ENCODE measurements at regions not wholly inside any gene's neighbourhood (a gene's known extent, or its start where the extent isn't known, plus 50 kb on each side); places are given as distances from the start of the nearest gene placed in this dataset.

GRCh38 chr4:124890522-124890921 lies 178.0 kb upstream of the ANKRD50 start:
- Mint-ChIP-seq H3K27ac (no peak overlapping the region), H3K36me3 (no peaks in the 10 kb centered on the region), H3K9me3 (peaks cover 0 to 8% (median 0%) of the 10 kb centered on the region in 7 donors), H3K27me3 (ENCODE audit: low read depth in 3 of 3) (no peaks in the 10 kb centered on the region), H3K4me1 (no peaks in the 10 kb centered on the region), H3K4me3 (no peak overlapping the region)
- Histone ChIP-seq H3K9ac (ENCODE audit: insufficient read depth, low read length, poor library complexity, severe bottlenecking) (no peak overlapping the region), H3K36me3 (replicated peaks in 1 of 2; ENCODE audit: control insufficient read depth in 1 of 2, insufficient read depth in 2 of 2, low read length in 2 of 2) (no peaks in the 10 kb centered on the region), H3K27me3 (ENCODE audit: control insufficient read depth in 2 of 2, insufficient read depth in 2 of 2, low read length in 2 of 2) (no peaks in the 10 kb centered on the region), H3K9me3 (replicated peaks in 1 of 2; ENCODE audit: control insufficient read depth in 1 of 2, insufficient read depth in 1 of 2, low read length in 2 of 2) (peaks cover 5 to 15% of the 10 kb centered on the region in 2 donors), H3K79me2 (ENCODE audit: insufficient read depth, low read length) (no peaks in the 10 kb centered on the region), H4K20me1 (ENCODE audit: insufficient read depth, low read length) (no peaks in the 10 kb centered on the region), H3K27ac (ENCODE audit: low read depth in 1 of 2, low read length in 2 of 2) (no peak overlapping the region), H3K4me1 (ENCODE audit: control insufficient read depth in 1 of 2, insufficient read depth in 2 of 2, low read length in 2 of 2) (no peaks in the 10 kb centered on the region), H3K4me3 (replicated peaks in 1 of 3; ENCODE audit: low read depth in 2 of 3, low read length in 3 of 3) (no peak overlapping the region), H2AFZ (ENCODE audit: insufficient read depth, low read depth, low read length, poor library complexity, severe bottlenecking) (no peak overlapping the region), H3K4me2 (replicated peaks; ENCODE audit: extremely low read depth, low read length, poor library complexity, severe bottlenecking) (no peak overlapping the region)
- TF ChIP-seq CTCF (IDR thresholded peaks at IDR 0.05), result no peak
- intact Hi-C loops (cut with micrococcal nuclease), result no loop called here
- no CpG with 5 or more reads among the region's 3 CpGs for WGBS (ENCODE audit: insufficient coverage)
- DNase-seq, result no peak

- DNase-seq, result no peak
- Histone ChIP-seq H3K9ac (ENCODE audit: insufficient read depth, low read length, poor library complexity, severe bottlenecking) (no peak overlapping the region), H3K36me3 (replicated peaks in 1 of 2; ENCODE audit: control insufficient read depth in 1 of 2, insufficient read depth in 2 of 2, low read length in 2 of 2) (no peaks in the 10 kb centered on the region), H3K4me3 (replicated peaks in 1 of 3; ENCODE audit: low read depth in 2 of 3, low read length in 3 of 3) (no peak overlapping the region), H3K27me3 (ENCODE audit: control insufficient read depth in 2 of 2, insufficient read depth in 2 of 2, low read length in 2 of 2) (no peaks in the 10 kb centered on the region), H3K9me3 (replicated peaks in 1 of 2; ENCODE audit: control insufficient read depth in 1 of 2, insufficient read depth in 1 of 2, low read length in 2 of 2) (peaks cover 0 to 5% of the 10 kb centered on the region in 2 donors), H3K79me2 (ENCODE audit: insufficient read depth, low read length) (no peaks in the 10 kb centered on the region), H3K4me2 (replicated peaks; ENCODE audit: extremely low read depth, low read length, poor library complexity, severe bottlenecking) (no peak overlapping the region), H3K4me1 (ENCODE audit: control insufficient read depth in 1 of 2, insufficient read depth in 2 of 2, low read length in 2 of 2) (no peaks in the 10 kb centered on the region), H2AFZ (ENCODE audit: insufficient read depth, low read depth, low read length, poor library complexity, severe bottlenecking) (no peak overlapping the region), H4K20me1 (ENCODE audit: insufficient read depth, low read length) (no peaks in the 10 kb centered on the region), H3K27ac (ENCODE audit: low read depth in 1 of 2, low read length in 2 of 2) (no peak overlapping the region)
- Mint-ChIP-seq H3K27ac (no peak overlapping the region), H3K9me3 (peaks cover 0 to 8% (median 0%) of the 10 kb centered on the region in 7 donors), H3K36me3 (no peaks in the 10 kb centered on the region), H3K4me3 (no peak overlapping the region), H3K4me1 (no peaks in the 10 kb centered on the region), H3K27me3 (ENCODE audit: low read depth in 3 of 3) (no peaks in the 10 kb centered on the region)
- no CpG with 5 or more reads among the region's 3 CpGs for WGBS (ENCODE audit: insufficient coverage)
- intact Hi-C loops (cut with micrococcal nuclease), result no loop called here
- no peak for TF ChIP-seq CTCF (IDR thresholded peaks at IDR 0.05)
These were observed 175.2 kb upstream of the ANKRD50 start for GRCh38 chr4:124887739-124888138.
